ENCODE measurements at regions not wholly inside any gene's neighbourhood (a gene's known extent, or its start where the extent isn't known, plus 50 kb on each side); places are given as distances from the start of the nearest gene placed in this dataset.
"Not testable (repeated sequence)": the region's sequence is repeated elsewhere in the genome, so short reads cannot be mapped to it uniquely, and the experiment has no call there.

DNA sequence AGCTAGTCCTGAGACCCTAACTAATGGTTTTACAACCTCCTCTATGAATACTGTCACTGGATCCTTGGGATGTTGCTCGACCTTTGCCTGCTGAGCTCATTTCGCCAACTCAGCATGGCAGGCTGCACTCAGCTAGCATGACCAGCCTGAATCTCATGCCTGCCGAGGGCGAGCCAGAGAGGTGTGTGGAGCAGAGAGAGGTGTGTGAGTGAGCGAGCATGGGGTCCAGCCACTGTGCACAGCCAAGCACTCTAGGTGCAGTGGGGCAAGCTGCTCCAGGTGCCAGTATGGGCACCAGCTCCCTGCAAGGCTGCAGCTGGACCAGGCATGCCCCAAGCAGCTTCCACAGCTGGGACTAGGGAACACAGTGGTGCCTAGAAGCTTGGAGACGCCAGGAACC is 410.9 kb downstream of the PCDH10 start:
- Mint-ChIP-seq H3K36me3 (peaks cover 4% of the 10 kb centered on the region), H3K27me3 (ENCODE audit: low read depth) (no peaks in the 10 kb centered on the region), H3K4me1 (peaks cover 3% of the 10 kb centered on the region), H3K9me3 (peaks cover 8% of the 10 kb centered on the region), H3K4me3 (no peak overlapping the region), H3K27ac (no peak overlapping the region)
- TF ChIP-seq, protein P1, sequence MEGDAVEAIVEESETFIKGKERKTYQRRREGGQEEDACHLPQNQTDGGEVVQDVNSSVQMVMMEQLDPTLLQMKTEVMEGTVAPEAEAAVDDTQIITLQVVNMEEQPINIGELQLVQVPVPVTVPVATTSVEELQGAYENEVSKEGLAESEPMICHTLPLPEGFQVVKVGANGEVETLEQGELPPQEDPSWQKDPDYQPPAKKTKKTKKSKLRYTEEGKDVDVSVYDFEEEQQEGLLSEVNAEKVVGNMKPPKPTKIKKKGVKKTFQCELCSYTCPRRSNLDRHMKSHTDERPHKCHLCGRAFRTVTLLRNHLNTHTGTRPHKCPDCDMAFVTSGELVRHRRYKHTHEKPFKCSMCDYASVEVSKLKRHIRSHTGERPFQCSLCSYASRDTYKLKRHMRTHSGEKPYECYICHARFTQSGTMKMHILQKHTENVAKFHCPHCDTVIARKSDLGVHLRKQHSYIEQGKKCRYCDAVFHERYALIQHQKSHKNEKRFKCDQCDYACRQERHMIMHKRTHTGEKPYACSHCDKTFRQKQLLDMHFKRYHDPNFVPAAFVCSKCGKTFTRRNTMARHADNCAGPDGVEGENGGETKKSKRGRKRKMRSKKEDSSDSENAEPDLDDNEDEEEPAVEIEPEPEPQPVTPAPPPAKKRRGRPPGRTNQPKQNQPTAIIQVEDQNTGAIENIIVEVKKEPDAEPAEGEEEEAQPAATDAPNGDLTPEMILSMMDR (IDR thresholded peaks at IDR 0.05; ENCODE audit: unreplicated experiment) = no peak
- DNase-seq (ENCODE audit: low spot score in 2 of 2, unreplicated experiment in 2 of 2) = no peak

DNA sequence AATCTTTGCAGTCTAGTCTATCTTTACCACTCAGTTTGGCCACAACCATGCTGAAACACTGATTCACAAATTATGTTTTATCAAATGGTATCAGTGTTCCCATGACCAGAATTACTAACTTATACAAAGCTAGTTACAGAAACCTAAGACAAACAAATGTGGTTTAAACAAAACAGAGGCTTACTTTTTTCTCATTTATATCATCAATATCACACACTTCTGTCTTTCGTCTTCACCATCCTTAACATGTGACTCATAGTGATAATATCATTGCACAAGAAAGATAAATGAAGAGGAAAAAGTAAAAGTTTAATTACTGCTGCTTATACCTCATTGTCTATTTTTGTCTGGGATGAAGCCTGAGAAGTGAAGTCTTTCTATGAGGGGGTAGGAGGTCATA is 406.6 kb downstream of the PCDH10 start:
- Mint-ChIP-seq H3K9me3 (no peaks in the 10 kb centered on the region), H3K4me1 (no peaks in the 10 kb centered on the region), H3K4me3 (no peak overlapping the region), H3K27ac (no peak overlapping the region), H3K36me3 (no peaks in the 10 kb centered on the region), H3K27me3 (ENCODE audit: low read depth) (no peaks in the 10 kb centered on the region)
- no peak for DNase-seq (ENCODE audit: low spot score in 2 of 2, unreplicated experiment in 2 of 2)
- TF ChIP-seq, protein P1 (IDR thresholded peaks at IDR 0.05; ENCODE audit: unreplicated experiment) = no peak

DNA sequence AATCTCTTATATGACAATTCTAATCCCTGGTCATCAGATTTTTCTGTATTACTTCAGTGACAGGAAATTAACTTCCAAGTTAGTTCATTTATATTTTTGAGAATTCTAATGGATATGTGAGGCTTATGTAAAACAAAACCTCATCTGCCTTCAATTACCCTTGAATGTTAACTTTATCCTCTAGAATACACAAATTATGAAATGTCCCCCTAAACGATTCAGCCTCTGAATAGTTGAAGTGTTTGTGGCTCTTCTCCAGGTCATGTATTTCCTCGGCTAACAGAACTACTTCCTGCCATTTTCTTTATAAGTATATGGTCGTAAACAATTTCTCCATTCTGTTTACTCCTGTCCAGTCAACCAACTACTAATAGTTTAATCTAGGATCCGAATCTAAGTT is 401.3 kb downstream of the PCDH10 start:
- no peaks in the 10 kb centered on the region for H3K36me3 Mint-ChIP-seq
- TF ChIP-seq, protein P1 (IDR thresholded peaks at IDR 0.05; ENCODE audit: unreplicated experiment) = no peak
- no peak for DNase-seq (ENCODE audit: low spot score in 2 of 2, unreplicated experiment in 2 of 2)
- no peaks in the 10 kb centered on the region for H3K4me1 Mint-ChIP-seq
- no peak overlapping the region for H3K4me3 Mint-ChIP-seq
- no peak overlapping the region for H3K27ac Mint-ChIP-seq
- H3K9me3 Mint-ChIP-seq = no peaks in the 10 kb centered on the region
- H3K27me3 Mint-ChIP-seq (ENCODE audit: low read depth) = no peaks in the 10 kb centered on the region

DNA sequence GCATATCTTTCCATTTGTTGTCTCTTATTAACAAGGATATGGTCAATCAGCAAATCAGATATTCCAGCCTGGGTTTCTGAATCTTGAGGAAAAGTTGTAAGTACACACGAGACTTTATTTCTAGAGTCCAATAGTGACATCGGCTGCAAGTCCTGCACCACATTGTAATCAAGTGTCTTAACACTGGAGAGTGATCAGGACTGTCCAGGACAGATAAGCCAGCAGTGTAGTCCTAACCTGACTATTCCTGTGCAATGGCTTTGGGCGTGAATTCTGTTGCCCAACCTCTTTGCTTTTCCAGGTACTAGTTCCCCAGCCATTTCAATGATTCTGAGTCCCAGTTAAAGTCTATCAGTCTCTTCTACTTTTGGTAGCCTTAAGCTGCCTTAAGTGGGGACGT is 395.0 kb downstream of the PCDH10 start:
- Mint-ChIP-seq H3K27ac (no peak overlapping the region), H3K27me3 (ENCODE audit: low read depth) (no peaks in the 10 kb centered on the region)
- no peak for DNase-seq (ENCODE audit: low spot score in 2 of 2, unreplicated experiment in 2 of 2)

DNA sequence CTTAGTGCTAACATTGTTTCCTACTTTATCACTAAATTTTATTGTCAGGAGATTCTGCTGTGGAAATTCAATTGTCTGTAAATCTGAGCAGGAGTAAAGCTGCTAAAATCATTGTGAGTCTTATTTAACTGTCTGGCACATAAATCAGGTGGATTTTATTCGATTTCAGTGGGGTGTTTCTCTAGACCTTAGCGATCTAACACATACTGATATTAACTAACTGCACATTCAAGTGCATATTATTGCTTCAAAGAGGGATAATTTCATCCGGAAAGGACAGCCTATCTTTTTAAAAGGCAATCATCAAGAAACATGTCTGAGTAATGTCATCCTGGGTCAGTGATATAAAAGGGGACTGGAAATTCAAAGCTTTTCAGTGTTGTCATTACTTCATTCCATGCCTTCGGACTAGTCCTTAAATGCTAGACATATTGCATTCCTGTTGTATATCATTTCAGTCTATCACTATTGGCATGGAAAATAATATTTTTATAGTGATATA is 388.7 kb downstream of the PCDH10 start:
- no peaks in the 10 kb centered on the region for H3K27me3 Mint-ChIP-seq (ENCODE audit: low read depth)

More for the DNA sequence above, 395.0 kb downstream of the PCDH10 start:
- Mint-ChIP-seq H3K4me3 (no peak overlapping the region), H3K4me1 (no peaks in the 10 kb centered on the region), H3K36me3 (no peaks in the 10 kb centered on the region), H3K9me3 (peaks cover 9% of the 10 kb centered on the region)
- TF ChIP-seq, protein P1 (IDR thresholded peaks at IDR 0.05; ENCODE audit: unreplicated experiment) = no peak

DNA sequence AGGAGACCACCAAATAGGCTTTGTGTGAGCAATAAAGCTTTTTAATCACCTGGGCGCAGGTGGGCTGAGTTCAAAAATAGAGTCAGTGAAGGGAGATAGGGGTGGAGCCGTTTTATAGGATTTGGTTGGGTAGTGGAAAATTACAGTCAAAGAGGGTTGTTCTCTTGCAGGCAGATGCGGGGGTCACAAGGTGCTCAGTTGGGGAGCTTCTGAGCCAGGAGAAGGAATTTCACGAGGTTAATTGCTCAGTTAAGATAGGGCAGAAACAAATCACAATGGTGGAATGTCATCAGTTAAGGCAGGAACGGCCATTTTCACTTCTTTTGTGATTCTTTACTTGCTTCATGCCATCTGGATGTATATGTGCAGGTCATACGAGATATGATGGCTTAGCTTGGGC is 385.1 kb downstream of the PCDH10 start:
- not testable (repeated sequence) for H3K9me3 Mint-ChIP-seq; H3K27ac Mint-ChIP-seq; H3K4me3 Mint-ChIP-seq; H3K36me3 Mint-ChIP-seq; DNase-seq (ENCODE audit: low spot score in 2 of 2, unreplicated experiment in 2 of 2); H3K27me3 Mint-ChIP-seq (ENCODE audit: low read depth); H3K4me1 Mint-ChIP-seq

More for the DNA sequence above, 388.7 kb downstream of the PCDH10 start:
- no peaks in the 10 kb centered on the region for H3K36me3 Mint-ChIP-seq
- H3K27ac Mint-ChIP-seq = no peak overlapping the region
- H3K4me1 Mint-ChIP-seq = peaks cover 5% of the 10 kb centered on the region
- no peak overlapping the region for H3K4me3 Mint-ChIP-seq
- peaks cover 2% of the 10 kb centered on the region for H3K9me3 Mint-ChIP-seq
- TF ChIP-seq, protein P1 (IDR thresholded peaks at IDR 0.05; ENCODE audit: unreplicated experiment) = no peak
- DNase-seq (ENCODE audit: low spot score in 2 of 2, unreplicated experiment in 2 of 2) = no peak

All from mesothelial cell of epicardium (in vitro differentiated cells).